ENCODE measurements at regions not wholly inside any gene's neighbourhood (a gene's known extent, or its start where the extent isn't known, plus 50 kb on each side); places are given as distances from the start of the nearest gene placed in this dataset.

DNA sequence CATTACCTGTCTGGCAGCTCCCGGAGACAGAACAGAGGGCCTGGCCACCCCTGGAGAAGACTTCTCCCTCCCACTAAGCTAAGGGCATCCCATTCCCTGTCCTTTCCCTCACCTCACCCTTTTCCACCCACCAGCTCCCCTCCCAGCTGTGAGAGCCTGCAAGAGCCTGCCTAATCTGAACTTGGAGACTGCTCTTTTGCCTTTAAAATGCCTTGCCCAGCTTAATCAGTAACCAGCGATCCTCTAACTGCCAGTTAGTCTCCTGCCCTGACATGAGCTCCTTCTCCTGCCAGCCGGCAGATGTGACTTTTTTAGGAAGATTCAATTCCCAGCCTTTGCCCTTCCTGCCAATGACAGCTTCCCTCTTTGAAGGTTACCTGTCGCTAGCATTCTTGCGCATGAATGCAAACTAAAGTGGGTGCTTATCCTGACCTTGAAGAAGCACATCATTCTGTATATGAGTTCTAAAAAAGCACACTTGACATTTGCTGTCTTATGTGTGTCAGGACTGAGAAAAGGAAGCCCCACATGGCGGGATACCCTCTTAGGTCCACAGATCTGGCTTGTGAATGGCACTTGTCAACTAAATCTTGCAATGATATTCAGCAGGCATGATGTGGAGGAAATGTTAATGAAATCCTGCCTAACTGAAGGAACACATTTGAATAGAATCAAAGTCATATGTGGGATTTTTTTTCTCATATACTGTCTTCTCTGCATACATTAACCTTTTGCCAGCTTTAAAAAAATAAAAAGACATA is 411.2 kb upstream of the SLC30A5 start:
- Histone ChIP-seq H3K36me3 (ENCODE audit: control insufficient read depth in 2 of 3, insufficient read depth in 3 of 3, low read length in 3 of 3) (no peaks in the 10 kb centered on the region), H3K4me1 (ENCODE audit: control insufficient read depth in 2 of 3, insufficient read depth in 2 of 3, low read depth in 1 of 3, low read length in 3 of 3) (peaks cover 0 to 26% (median 7%) of the 10 kb centered on the region in 3 donors), H3K27ac (ENCODE audit: low read depth in 2 of 2, low read length in 2 of 2) (peak overlapping the region; percentile 57 to 88), H3K9ac (ENCODE audit: low read length in 3 of 3) (peak overlapping the region in 1 of 3 donors; percentile 82), H3K4me3 (ENCODE audit: low read length in 3 of 3) (peak overlapping the region in 1 of 3 donors; percentile 32), H3K27me3 (ENCODE audit: control insufficient read depth, insufficient read depth, low read length) (no peaks in the 10 kb centered on the region), H3K9me3 (ENCODE audit: control insufficient read depth in 2 of 3, insufficient read depth in 1 of 3, low read length in 3 of 3) (no peaks in the 10 kb centered on the region)
- FAIRE-seq (peak; percentile 89), DNase-seq (peak in 4 of 5 donors; percentile 55 to 79 (median 72))
- intact Hi-C loops (cut with DNase I): no loop called here
- TF ChIP-seq, protein P1, sequence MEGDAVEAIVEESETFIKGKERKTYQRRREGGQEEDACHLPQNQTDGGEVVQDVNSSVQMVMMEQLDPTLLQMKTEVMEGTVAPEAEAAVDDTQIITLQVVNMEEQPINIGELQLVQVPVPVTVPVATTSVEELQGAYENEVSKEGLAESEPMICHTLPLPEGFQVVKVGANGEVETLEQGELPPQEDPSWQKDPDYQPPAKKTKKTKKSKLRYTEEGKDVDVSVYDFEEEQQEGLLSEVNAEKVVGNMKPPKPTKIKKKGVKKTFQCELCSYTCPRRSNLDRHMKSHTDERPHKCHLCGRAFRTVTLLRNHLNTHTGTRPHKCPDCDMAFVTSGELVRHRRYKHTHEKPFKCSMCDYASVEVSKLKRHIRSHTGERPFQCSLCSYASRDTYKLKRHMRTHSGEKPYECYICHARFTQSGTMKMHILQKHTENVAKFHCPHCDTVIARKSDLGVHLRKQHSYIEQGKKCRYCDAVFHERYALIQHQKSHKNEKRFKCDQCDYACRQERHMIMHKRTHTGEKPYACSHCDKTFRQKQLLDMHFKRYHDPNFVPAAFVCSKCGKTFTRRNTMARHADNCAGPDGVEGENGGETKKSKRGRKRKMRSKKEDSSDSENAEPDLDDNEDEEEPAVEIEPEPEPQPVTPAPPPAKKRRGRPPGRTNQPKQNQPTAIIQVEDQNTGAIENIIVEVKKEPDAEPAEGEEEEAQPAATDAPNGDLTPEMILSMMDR (IDR thresholded peaks at IDR 0.05; ENCODE audit: borderline replicate concordance, extremely low read depth, insufficient read depth): no peak

DNA sequence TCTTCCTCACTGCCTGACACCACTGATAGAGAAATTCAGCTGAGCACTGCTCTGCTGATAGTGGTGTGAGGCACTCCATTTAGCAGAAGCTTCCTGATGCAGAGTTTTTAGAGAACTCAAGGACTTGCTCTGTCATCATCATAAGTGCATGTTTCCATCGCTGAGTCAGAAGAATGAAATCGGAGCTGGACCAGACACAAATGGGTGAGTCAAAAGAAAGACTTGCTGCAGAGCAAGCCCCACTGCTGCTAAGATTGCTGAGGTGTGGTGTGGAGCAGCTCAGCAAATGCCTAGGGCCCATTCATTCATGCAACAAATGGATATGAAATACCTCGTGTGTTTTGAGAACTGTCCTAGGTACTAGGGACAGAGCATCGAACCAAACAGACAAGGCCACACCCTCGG is 410.2 kb upstream of the SLC30A5 start:
- FAIRE-seq: no peak
- Histone ChIP-seq H3K27me3 (ENCODE audit: control insufficient read depth, insufficient read depth, low read length) (no peaks in the 10 kb centered on the region), H3K27ac (ENCODE audit: low read depth in 2 of 2, low read length in 2 of 2) (peak overlapping the region; percentile 34 to 88), H3K9me3 (ENCODE audit: control insufficient read depth in 2 of 3, insufficient read depth in 1 of 3, low read length in 3 of 3) (no peaks in the 10 kb centered on the region), H3K9ac (ENCODE audit: low read length in 3 of 3) (no peak overlapping the region), H3K4me1 (ENCODE audit: control insufficient read depth in 2 of 3, insufficient read depth in 2 of 3, low read depth in 1 of 3, low read length in 3 of 3) (peaks cover 0 to 26% (median 7%) of the 10 kb centered on the region in 3 donors), H3K36me3 (ENCODE audit: control insufficient read depth in 2 of 3, insufficient read depth in 3 of 3, low read length in 3 of 3) (no peaks in the 10 kb centered on the region), H3K4me3 (ENCODE audit: low read length in 3 of 3) (no peak overlapping the region)
- intact Hi-C loops (cut with DNase I): no loop called here
- peak in 2 of 5 donors; percentile 23 to 58 for DNase-seq
- TF ChIP-seq, protein P1 (IDR thresholded peaks at IDR 0.05; ENCODE audit: borderline replicate concordance, extremely low read depth, insufficient read depth): no peak

DNA sequence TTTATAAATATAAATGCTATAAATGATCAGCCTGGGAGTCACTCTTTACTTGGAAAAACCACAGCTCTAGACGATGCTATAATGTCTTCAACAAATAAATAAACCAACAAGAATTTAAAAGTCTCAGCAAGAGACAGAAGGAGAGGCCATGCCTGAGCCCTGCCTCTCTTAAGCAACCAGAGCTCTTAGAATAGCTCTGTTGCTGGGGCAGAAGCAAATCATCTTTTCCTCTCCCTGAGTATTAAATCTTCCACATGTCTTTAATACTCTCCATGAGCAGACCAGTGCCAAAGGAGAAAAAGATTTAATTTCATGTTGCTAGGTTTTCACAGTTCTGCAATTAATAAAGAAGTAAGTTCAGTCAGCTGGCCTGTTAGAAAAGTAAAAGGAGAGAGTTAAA is 408.0 kb upstream of the SLC30A5 start:
- H3K27ac ChIP-seq (ENCODE audit: low read depth in 2 of 2, low read length in 2 of 2): no peak overlapping the region
- H3K36me3 ChIP-seq (ENCODE audit: control insufficient read depth in 2 of 3, insufficient read depth in 3 of 3, low read length in 3 of 3): no peaks in the 10 kb centered on the region
- TF ChIP-seq, protein P1 (IDR thresholded peaks at IDR 0.05; ENCODE audit: borderline replicate concordance, extremely low read depth, insufficient read depth): no peak
- H3K27me3 ChIP-seq (ENCODE audit: control insufficient read depth, insufficient read depth, low read length): no peaks in the 10 kb centered on the region
- H3K4me3 ChIP-seq (ENCODE audit: low read length in 3 of 3): no peak overlapping the region
- no peaks in the 10 kb centered on the region for H3K9me3 ChIP-seq (ENCODE audit: control insufficient read depth in 2 of 3, insufficient read depth in 1 of 3, low read length in 3 of 3)
- no peak for DNase-seq
- H3K4me1 ChIP-seq (ENCODE audit: control insufficient read depth in 2 of 3, insufficient read depth in 2 of 3, low read depth in 1 of 3, low read length in 3 of 3): peaks cover 0 to 15% (median 0%) of the 10 kb centered on the region in 3 donors
- H3K9ac ChIP-seq (ENCODE audit: low read length in 3 of 3): no peak overlapping the region
- intact Hi-C loops (cut with DNase I): no loop called here
- no peak for FAIRE-seq

All from kidney (tissue), 13 donors.